Endodermal cell (in vitro differentiated cells): ENCODE measurements at regions not wholly inside any gene's neighbourhood (a gene's known extent, or its start where the extent isn't known, plus 50 kb on each side); places are given as distances from the start of the nearest gene placed in this dataset.

Experiments used
- DNase-seq: peaks from one replicate; pipeline ENCODE4 v3.0.0-alpha.2; 2017
- H3K27ac ChIP-seq: 2 replicates; pipeline ENCODE4 v1.5.1; 2013; ENCODE audit warnings: mild to moderate bottlenecking, low read depth, low read length, moderate library complexity
- H3K27me3 ChIP-seq: 2 replicates; pipeline ENCODE4 v1.6.1; 2013; ENCODE audit warnings: mild to moderate bottlenecking, low read length, moderate library complexity; ENCODE audit not compliant: insufficient read depth, control insufficient read depth, poor library complexity, severe bottlenecking
- H3K36me3 ChIP-seq: 2 replicates; pipeline ENCODE4 v1.7.0; 2013; ENCODE audit warnings: mild to moderate bottlenecking, low read length, moderate library complexity; ENCODE audit not compliant: control insufficient read depth, insufficient read depth
- H3K4me1 ChIP-seq: one replicate; pipeline ENCODE4 v1.7.0; 2013; ENCODE audit warnings: low read length; ENCODE audit not compliant: control insufficient read depth, insufficient read depth
- H3K4me3 ChIP-seq: 2 replicates; pipeline ENCODE4 v1.5.1; 2013; ENCODE audit warnings: mild to moderate bottlenecking, low read length, moderate library complexity
- H3K9ac ChIP-seq: 2 replicates; pipeline ENCODE4 v1.6.1; 2013; ENCODE audit warnings: mild to moderate bottlenecking, low read length, moderate library complexity; ENCODE audit not compliant: poor library complexity, severe bottlenecking; ENCODE audit errors: extremely low read depth
- H3K9me3 ChIP-seq: 2 replicates; pipeline ENCODE4 v1.6.1; 2013; ENCODE audit warnings: mild to moderate bottlenecking, low read length, moderate library complexity; ENCODE audit not compliant: control insufficient read depth
- H3K27ac Mint-ChIP-seq: 2 replicates; pipeline ENCODE4 v1.8.0; 2020; ENCODE audit warnings: mixed read lengths
- H3K27me3 Mint-ChIP-seq: 2 replicates; pipeline ENCODE4 v1.8.0; 2021; ENCODE audit warnings: mild to moderate bottlenecking, mixed read lengths; ENCODE audit not compliant: insufficient read depth
- H3K36me3 Mint-ChIP-seq: 2 replicates; pipeline ENCODE4 v1.8.0; 2020; ENCODE audit warnings: low read depth, mixed read lengths
- H3K4me1 Mint-ChIP-seq: 2 replicates; pipeline ENCODE4 v1.8.0; 2020; ENCODE audit warnings: mixed read lengths
- H3K4me3 Mint-ChIP-seq: 2 replicates; pipeline ENCODE4 v1.8.0; 2020; ENCODE audit warnings: mild to moderate bottlenecking, moderate library complexity, mixed read lengths
- H3K9me3 Mint-ChIP-seq: 2 replicates; pipeline ENCODE4 v1.8.0; 2020; ENCODE audit warnings: mild to moderate bottlenecking, mixed read lengths
- WGBS, 2 experiments: methylation state at CpG; one replicate each; pipeline versions ENCODE4 v1.1.5 to v1.1.7; 2013; ENCODE audit warnings: missing lambda C conversion rate in 2 of 2, mixed read lengths in 1 of 2; ENCODE audit not compliant: insufficient coverage in 1 of 2, insufficient read length in 1 of 2; 5-methylcytosine and 5-hydroxymethylcytosine counted together
- TF ChIP-seq, protein P1 (sequence below): fragments of 200-600 bp; sonication (generic); conservative IDR thresholded peaks from 2 replicates; pipeline ENCODE4 v1.5.0; 2021; ENCODE audit warnings: antibody characterized with exemption, mild to moderate bottlenecking

DNA sequence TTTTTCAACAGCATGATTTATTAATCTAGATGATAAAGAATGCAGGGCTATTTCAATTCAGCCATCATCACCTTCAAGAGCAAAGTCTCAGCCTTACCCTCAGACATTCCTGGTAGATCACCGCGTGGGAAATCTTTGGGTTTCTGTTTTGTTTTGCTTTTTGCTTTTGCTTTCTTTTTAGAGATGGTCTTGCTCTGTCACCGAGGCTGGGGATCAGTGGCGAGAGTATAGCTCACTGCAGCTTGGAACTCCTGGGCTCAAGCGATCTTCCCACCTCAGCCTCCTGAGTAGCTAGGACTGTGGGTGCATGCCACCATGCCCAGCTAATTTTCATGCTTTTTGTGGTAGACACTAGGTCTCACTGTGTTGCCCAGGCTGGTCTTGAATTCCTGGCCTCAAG lies 289.7 kb downstream of the AJAP1 start:
- H3K4me1 ChIP-seq = peaks cover 3% of the 10 kb centered on the region

DNA sequence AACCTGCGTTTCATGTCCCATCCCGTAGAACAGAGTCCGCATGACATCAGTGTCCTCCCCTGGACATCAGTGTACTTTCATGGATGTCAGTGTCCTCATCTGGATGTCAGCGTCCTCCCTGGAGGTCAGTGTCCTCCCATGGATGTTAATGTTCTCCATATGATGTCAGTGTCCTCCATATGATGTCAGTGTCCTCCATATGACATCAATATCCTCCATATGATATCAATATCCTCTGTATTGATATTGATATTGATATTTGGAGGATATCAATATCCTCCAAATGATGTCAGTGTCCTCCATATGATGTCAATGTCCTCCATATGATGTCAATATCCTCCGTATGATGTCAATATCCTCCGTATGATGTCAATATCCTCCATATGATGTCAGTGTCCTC lies 284.9 kb downstream of the AJAP1 start:
- H3K4me3 Mint-ChIP-seq = no peak overlapping the region
- H3K27me3 ChIP-seq = no peaks in the 10 kb centered on the region
- H3K36me3 ChIP-seq = no peaks in the 10 kb centered on the region
- H3K27ac ChIP-seq = no peak overlapping the region
- DNase-seq = no peak
- no peaks in the 10 kb centered on the region for H3K36me3 Mint-ChIP-seq
- H3K27me3 Mint-ChIP-seq = peaks cover 7% of the 10 kb centered on the region
- H3K9ac ChIP-seq = no peak overlapping the region
- no peak overlapping the region for H3K27ac Mint-ChIP-seq
- no peaks in the 10 kb centered on the region for H3K4me1 ChIP-seq
- WGBS, 2 experiments = 48 to 82% methylated on average over 2 to 6 of the region's 6 CpGs
- H3K9me3 Mint-ChIP-seq = peaks cover 14% of the 10 kb centered on the region
- TF ChIP-seq, protein P1, sequence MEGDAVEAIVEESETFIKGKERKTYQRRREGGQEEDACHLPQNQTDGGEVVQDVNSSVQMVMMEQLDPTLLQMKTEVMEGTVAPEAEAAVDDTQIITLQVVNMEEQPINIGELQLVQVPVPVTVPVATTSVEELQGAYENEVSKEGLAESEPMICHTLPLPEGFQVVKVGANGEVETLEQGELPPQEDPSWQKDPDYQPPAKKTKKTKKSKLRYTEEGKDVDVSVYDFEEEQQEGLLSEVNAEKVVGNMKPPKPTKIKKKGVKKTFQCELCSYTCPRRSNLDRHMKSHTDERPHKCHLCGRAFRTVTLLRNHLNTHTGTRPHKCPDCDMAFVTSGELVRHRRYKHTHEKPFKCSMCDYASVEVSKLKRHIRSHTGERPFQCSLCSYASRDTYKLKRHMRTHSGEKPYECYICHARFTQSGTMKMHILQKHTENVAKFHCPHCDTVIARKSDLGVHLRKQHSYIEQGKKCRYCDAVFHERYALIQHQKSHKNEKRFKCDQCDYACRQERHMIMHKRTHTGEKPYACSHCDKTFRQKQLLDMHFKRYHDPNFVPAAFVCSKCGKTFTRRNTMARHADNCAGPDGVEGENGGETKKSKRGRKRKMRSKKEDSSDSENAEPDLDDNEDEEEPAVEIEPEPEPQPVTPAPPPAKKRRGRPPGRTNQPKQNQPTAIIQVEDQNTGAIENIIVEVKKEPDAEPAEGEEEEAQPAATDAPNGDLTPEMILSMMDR = no peak
- peaks cover 6% of the 10 kb centered on the region for H3K9me3 ChIP-seq
- H3K4me3 ChIP-seq = no peak overlapping the region
- no peaks in the 10 kb centered on the region for H3K4me1 Mint-ChIP-seq

More for the DNA sequence above, 289.7 kb downstream of the AJAP1 start:
- peak; percentile 5 for DNase-seq
- Histone ChIP-seq H3K27ac (no peak overlapping the region), H3K27me3 (no peaks in the 10 kb centered on the region), H3K9ac (no peak overlapping the region), H3K9me3 (peaks cover 6% of the 10 kb centered on the region), H3K36me3 (no peaks in the 10 kb centered on the region), H3K4me3 (no peak overlapping the region)
- TF ChIP-seq, protein P1 = no peak
- Mint-ChIP-seq H3K27ac (no peak overlapping the region), H3K36me3 (no peaks in the 10 kb centered on the region), H3K9me3 (peaks cover 14% of the 10 kb centered on the region), H3K4me1 (peaks cover 8% of the 10 kb centered on the region), H3K4me3 (no peak overlapping the region), H3K27me3 (no peaks in the 10 kb centered on the region)
- 82 to 89% methylated on average over 4 to 5 of the region's 5 CpGs for WGBS, 2 experiments

DNA sequence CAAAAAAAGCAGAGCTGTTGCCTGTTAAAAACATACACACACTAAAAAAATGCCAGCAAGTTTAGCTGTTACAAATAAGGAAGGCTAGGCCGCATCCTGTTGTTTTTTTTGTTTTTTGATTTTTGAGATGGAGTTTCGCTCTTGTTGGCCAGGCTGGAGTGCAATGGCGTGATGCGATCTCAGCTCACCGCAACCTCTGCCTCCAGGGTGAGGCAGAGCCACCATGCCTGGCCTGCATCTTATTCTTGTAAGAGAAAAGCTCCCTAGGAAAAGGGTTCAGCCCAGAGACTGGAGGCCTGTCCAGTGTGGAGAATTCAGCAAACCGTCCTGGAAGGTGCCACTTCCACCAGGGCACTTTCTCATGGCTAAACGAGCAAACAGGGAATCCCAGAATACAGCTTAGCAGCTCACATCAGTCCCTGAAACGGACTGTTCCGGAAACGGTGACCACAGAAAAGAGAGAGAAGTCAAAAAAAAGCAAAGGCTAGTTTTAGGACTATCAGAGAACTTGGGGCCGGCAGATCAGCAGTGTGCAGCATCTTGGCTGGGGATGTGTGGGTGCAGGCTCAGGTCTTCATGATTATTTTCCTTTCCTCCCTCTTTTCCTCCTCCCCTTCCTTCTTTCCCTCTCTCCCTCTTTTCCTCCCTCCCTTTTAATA lies 283.6 kb downstream of the AJAP1 start:
- Mint-ChIP-seq H3K4me3 (no peak overlapping the region), H3K9me3 (peaks cover 14% of the 10 kb centered on the region), H3K27ac (no peak overlapping the region), H3K36me3 (no peaks in the 10 kb centered on the region), H3K27me3 (peaks cover 8% of the 10 kb centered on the region), H3K4me1 (peaks cover 2% of the 10 kb centered on the region)
- H3K4me1 ChIP-seq = peaks cover under 1% of the 10 kb centered on the region
- H3K27ac ChIP-seq = no peak overlapping the region
- TF ChIP-seq, protein P1 = no peak
- WGBS, 2 experiments = 94 to 98% methylated on average over 8 to 11 of the region's 11 CpGs
- H3K4me3 ChIP-seq = no peak overlapping the region
- H3K27me3 ChIP-seq = no peaks in the 10 kb centered on the region
- H3K9ac ChIP-seq = no peak overlapping the region
- peaks cover 6% of the 10 kb centered on the region for H3K9me3 ChIP-seq
- no peaks in the 10 kb centered on the region for H3K36me3 ChIP-seq
- peak; percentile 19 for DNase-seq
